Ovary (tissue), 7 donors: ENCODE measurements at regions not wholly inside any gene's neighbourhood (a gene's known extent, or its start where the extent isn't known, plus 50 kb on each side); places are given as distances from the start of the nearest gene placed in this dataset.
"Not testable (repeated sequence)": the region's sequence is repeated elsewhere in the genome, so short reads cannot be mapped to it uniquely, and the experiment has no call there.

ENCODE experiments used
- DNase-seq, 5 donors: peaks; one replicate each; pipeline ENCODE4 v3.0.0-alpha.2; 2019 to 2020
- H3K27ac ChIP-seq, 2 donors: fragments of 200-600 bp; one replicate each; pipeline versions ENCODE4 v1.5.1 to v1.8.0; 2019 to 2022
- H3K27me3 ChIP-seq: fragments of 200-600 bp; one replicate; pipeline ENCODE4 v1.8.0; 2022
- H3K36me3 ChIP-seq: fragments of 200-600 bp; sonication (generic); one replicate; pipeline ENCODE4 v1.5.1; 2019
- H3K4me1 ChIP-seq: one replicate; pipeline ENCODE4 v1.8.1; 2013; ENCODE audit warnings: mild to moderate bottlenecking, moderate library complexity; ENCODE audit not compliant: insufficient read depth
- H3K4me3 ChIP-seq: fragments of 200-600 bp; sonication (generic); one replicate; pipeline ENCODE4 v1.5.1; 2017
- H3K9me3 ChIP-seq, 2 donors: fragments of 200-600 bp in 1 of 2; sonication (generic) in 1 of 2; one replicate each; pipeline versions ENCODE4 v1.5.1 to v1.8.1; 2013 to 2019; ENCODE audit warnings: mild to moderate bottlenecking in 1 of 2, moderate library complexity in 1 of 2
- EP300 ChIP-seq: sonication (generic); formaldehyde crosslinking; IDR thresholded peaks from one replicate; pipeline ENCODE4 v1.6.1; 2017; ENCODE audit warnings: antibody characterized with exemption
- POLR2A ChIP-seq: fragments of 450-650 bp; IDR thresholded peaks from one replicate; pipeline ENCODE4 v1.6.1; 2017; ENCODE audit warnings: antibody characterized with exemption, mild to moderate bottlenecking, moderate library complexity
- WGBS, 3 donors: extraction: QIAGEN DNeasy Blood & Tissue Kit in 1 of 3; methylation state at CpG; one replicate each; pipeline versions ENCODE4 v1.1.5 to v1.1.7; 2013 to 2017; 5-methylcytosine and 5-hydroxymethylcytosine counted together
- intact Hi-C, 4 donors: fragments of 100-400 bp; cut with DNase I; formaldehyde crosslinking; loops; one replicate each; pipeline versions ENCODE4 v1.11.0 to v1.15.1; 2022 to 2023
- TF ChIP-seq, protein P1 (sequence below), 3 donors: fragments of 450-650 bp in 2 of 3; fragments of 200-600 bp in 1 of 3; IDR thresholded peaks; one replicate each; pipeline versions ENCODE4 v1.5.1 to v1.8.0; 2016 to 2022; ENCODE audit warnings: antibody characterized with exemption in 3 of 3, mild to moderate bottlenecking in 1 of 3
- donor health status: DM: no; HTN: no; CAD: no; lungs with moderate emphysema.
- donor health status: DM: no; HTN: no; CAD: no.
- donor health status: Bipolar disorder and iron deficiency.
- donor health status: DM: no; HTN: no; CAD: no.
- donor health status: DM: yes; HTN: yes; CAD: no.

DNA sequence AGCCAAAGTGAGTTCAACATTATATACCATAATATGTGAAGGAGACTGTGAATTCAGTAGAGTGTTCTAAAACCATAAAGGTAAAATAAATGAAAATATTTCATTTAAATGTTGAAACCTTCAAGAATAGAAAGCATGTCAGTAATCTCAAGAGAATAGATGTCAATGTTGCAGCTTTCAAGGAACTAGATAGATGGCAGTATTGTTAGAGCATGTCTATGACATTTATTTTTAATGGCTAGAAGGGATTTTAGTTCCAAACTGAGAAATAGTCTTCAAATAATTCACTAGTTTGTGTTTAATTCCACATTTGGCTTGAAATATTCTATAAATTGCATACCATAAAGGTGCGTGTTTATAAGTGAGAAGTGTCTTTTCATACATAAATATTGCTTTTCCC is 326.5 kb downstream of the FLRT2 start:
- Histone ChIP-seq H3K4me1 (no peaks in the 10 kb centered on the region), H3K4me3 (no peak overlapping the region), H3K27me3 (no peaks in the 10 kb centered on the region), H3K27ac (no peak overlapping the region), H3K9me3 (no peaks in the 10 kb centered on the region), H3K36me3 (no peaks in the 10 kb centered on the region)
- DNase-seq, result no peak
- TF ChIP-seq, protein P1, sequence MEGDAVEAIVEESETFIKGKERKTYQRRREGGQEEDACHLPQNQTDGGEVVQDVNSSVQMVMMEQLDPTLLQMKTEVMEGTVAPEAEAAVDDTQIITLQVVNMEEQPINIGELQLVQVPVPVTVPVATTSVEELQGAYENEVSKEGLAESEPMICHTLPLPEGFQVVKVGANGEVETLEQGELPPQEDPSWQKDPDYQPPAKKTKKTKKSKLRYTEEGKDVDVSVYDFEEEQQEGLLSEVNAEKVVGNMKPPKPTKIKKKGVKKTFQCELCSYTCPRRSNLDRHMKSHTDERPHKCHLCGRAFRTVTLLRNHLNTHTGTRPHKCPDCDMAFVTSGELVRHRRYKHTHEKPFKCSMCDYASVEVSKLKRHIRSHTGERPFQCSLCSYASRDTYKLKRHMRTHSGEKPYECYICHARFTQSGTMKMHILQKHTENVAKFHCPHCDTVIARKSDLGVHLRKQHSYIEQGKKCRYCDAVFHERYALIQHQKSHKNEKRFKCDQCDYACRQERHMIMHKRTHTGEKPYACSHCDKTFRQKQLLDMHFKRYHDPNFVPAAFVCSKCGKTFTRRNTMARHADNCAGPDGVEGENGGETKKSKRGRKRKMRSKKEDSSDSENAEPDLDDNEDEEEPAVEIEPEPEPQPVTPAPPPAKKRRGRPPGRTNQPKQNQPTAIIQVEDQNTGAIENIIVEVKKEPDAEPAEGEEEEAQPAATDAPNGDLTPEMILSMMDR (IDR thresholded peaks at IDR 0.05), result no peak
- TF ChIP-seq POLR2A (no peak), EP300 (no peak)
- WGBS, 3 donors, result 83 to 94% (median 92%) methylated on average over 1 of the region's 1 CpG
- intact Hi-C loops, result no loop called here

- H3K4me1 ChIP-seq, result no peaks in the 10 kb centered on the region
- TF ChIP-seq, protein P1 (IDR thresholded peaks at IDR 0.05), result no peak
- TF ChIP-seq POLR2A (no peak), EP300 (no peak)
- 80 to 85% (median 85%) methylated on average over 2 of the region's 2 CpGs for WGBS, 3 donors
- no peaks in the 10 kb centered on the region for H3K27me3 ChIP-seq
- no peak overlapping the region for H3K4me3 ChIP-seq
- no peak overlapping the region for H3K27ac ChIP-seq
- no peaks in the 10 kb centered on the region for H3K36me3 ChIP-seq
- no peaks in the 10 kb centered on the region for H3K9me3 ChIP-seq
- DNase-seq, result no peak
- intact Hi-C loops, result no loop called here
Observed at GRCh38 chr14:85853996-85854526, 324.1 kb downstream of the FLRT2 start.

- Histone ChIP-seq H3K9me3 (no peaks in the 10 kb centered on the region), H3K36me3 (no peaks in the 10 kb centered on the region), H3K4me1 (no peaks in the 10 kb centered on the region), H3K27me3 (no peaks in the 10 kb centered on the region), H3K4me3 (no peak overlapping the region), H3K27ac (no peak overlapping the region)
- 94 to 95% (median 95%) methylated on average over 5 of the region's 5 CpGs for WGBS, 3 donors
- DNase-seq, result no peak
- intact Hi-C loops, result no loop called here
- TF ChIP-seq EP300, result no peak
- TF ChIP-seq, protein P1 (IDR thresholded peaks at IDR 0.05), result no peak
- TF ChIP-seq POLR2A, result no peak
Observed at GRCh38 chr14:85852906-85853305, 323.0 kb downstream of the FLRT2 start.

- DNase-seq, intact Hi-C loops, H3K9me3 ChIP-seq, H3K36me3 ChIP-seq, H3K27ac ChIP-seq, H3K4me3 ChIP-seq, H3K27me3 ChIP-seq, H3K4me1 ChIP-seq: not testable (repeated sequence)
- WGBS, 3 donors, result 21 to 39% (median 33%) methylated on average over 4 of the region's 4 CpGs
Observed at GRCh38 chr14:85852123-85852522, 322.2 kb downstream of the FLRT2 start.

DNA sequence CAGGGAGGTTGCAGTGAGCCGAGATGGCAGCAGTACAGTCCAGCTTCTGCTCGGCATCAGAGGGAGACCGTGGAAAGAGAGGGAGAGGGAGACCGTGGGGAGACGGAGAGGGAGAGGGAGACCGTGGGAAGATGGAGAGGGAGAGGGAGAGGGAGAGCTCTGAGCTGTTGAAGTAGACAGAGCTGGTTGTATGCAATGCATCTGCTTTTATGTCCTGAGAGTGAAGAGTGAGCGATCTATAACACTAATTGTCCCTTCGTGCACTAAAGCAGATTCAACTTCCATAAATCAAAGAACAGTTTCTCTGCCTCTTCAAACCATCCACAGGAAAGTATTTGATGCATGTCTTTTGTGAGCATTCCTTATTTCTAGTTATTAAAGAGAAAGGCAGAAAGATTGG is 300.6 kb downstream of the FLRT2 start:
- WGBS, 3 donors, result 92 to 94% (median 93%) methylated on average over 8 of the region's 8 CpGs
- intact Hi-C loops, DNase-seq, H3K4me3 ChIP-seq, H3K27me3 ChIP-seq, H3K9me3 ChIP-seq, H3K36me3 ChIP-seq, H3K4me1 ChIP-seq, H3K27ac ChIP-seq: not testable (repeated sequence)

- H3K4me1 ChIP-seq, H3K36me3 ChIP-seq, H3K27ac ChIP-seq, intact Hi-C loops, DNase-seq, H3K9me3 ChIP-seq, H3K4me3 ChIP-seq, H3K27me3 ChIP-seq: not testable (repeated sequence)
- 94 to 98% (median 95%) methylated on average over 14 to 22 of the region's 25 CpGs for WGBS, 3 donors
Observed at GRCh38 chr14:85829601-85830000, 299.7 kb downstream of the FLRT2 start.
